Trophoblast cell (in vitro differentiated cells and primary cell): ENCODE measurements at regions not wholly inside any gene's neighbourhood (a gene's known extent, or its start where the extent isn't known, plus 50 kb on each side); places are given as distances from the start of the nearest gene placed in this dataset.

Source experiments
- DNase-seq, 2 donors: peaks; one replicate each; pipeline ENCODE4 v3.0.0-alpha.2; 2016
- H2AFZ ChIP-seq: 2 replicates; pipeline ENCODE4 v1.6.1; 2013; ENCODE audit warnings: low read length, moderate library complexity, mild to moderate bottlenecking; ENCODE audit not compliant: insufficient read depth, poor library complexity
- H2AK5ac ChIP-seq: 2 replicates; pipeline ENCODE4 v1.6.1; 2013; ENCODE audit warnings: mild to moderate bottlenecking, low read length
- H2BK120ac ChIP-seq: 2 replicates; pipeline ENCODE4 v1.6.1; 2013; ENCODE audit warnings: low read length, mild to moderate bottlenecking, moderate library complexity; ENCODE audit not compliant: insufficient read depth, poor library complexity
- H2BK12ac ChIP-seq: 2 replicates; pipeline ENCODE4 v1.6.1; 2013; ENCODE audit warnings: mild to moderate bottlenecking, low read length, moderate library complexity
- H2BK5ac ChIP-seq: 2 replicates; pipeline ENCODE4 v1.6.1; 2013; ENCODE audit warnings: low read length, low read depth, moderate library complexity, mild to moderate bottlenecking; ENCODE audit not compliant: poor library complexity
- H3K14ac ChIP-seq: 2 replicates; pipeline ENCODE4 v1.6.1; 2013; ENCODE audit warnings: mild to moderate bottlenecking, low read length
- H3K18ac ChIP-seq: 2 replicates; pipeline ENCODE4 v1.6.1; 2013; ENCODE audit warnings: mild to moderate bottlenecking, low read length
- H3K23ac ChIP-seq: 2 replicates; pipeline ENCODE4 v1.6.1; 2013; ENCODE audit warnings: low read length
- H3K27ac ChIP-seq: 2 replicates; pipeline ENCODE4 v1.5.1; 2013; ENCODE audit warnings: low read depth, mild to moderate bottlenecking, inconsistent platforms, low read length, moderate library complexity
- H3K27me3 ChIP-seq: 2 replicates; pipeline ENCODE4 v1.6.1; 2013; ENCODE audit warnings: inconsistent platforms, mild to moderate bottlenecking, low read length, moderate library complexity; ENCODE audit not compliant: insufficient read depth
- H3K36me3 ChIP-seq, 2 experiments: 1 replicate in 1 of 2; 2 replicates in 1 of 2; pipeline ENCODE4 v1.6.1; 2013; ENCODE audit warnings: low read length in 2 of 2, mild to moderate bottlenecking in 2 of 2, moderate library complexity in 1 of 2; ENCODE audit not compliant: insufficient read depth in 2 of 2, control insufficient read depth in 1 of 2
- H3K4ac ChIP-seq: 2 replicates; pipeline ENCODE4 v1.6.1; 2013; ENCODE audit warnings: low read depth, mild to moderate bottlenecking, low read length, moderate library complexity
- H3K4me1 ChIP-seq, 2 experiments: 1 replicate in 1 of 2; 2 replicates in 1 of 2; pipeline ENCODE4 v1.6.1; 2013; ENCODE audit warnings: low read length in 2 of 2, mild to moderate bottlenecking in 2 of 2, moderate library complexity in 1 of 2; ENCODE audit not compliant: insufficient read depth in 2 of 2, control insufficient read depth in 1 of 2
- H3K4me2 ChIP-seq: 2 replicates; pipeline ENCODE4 v1.6.1; 2013; ENCODE audit warnings: inconsistent platforms, mild to moderate bottlenecking, low read length, moderate library complexity
- H3K4me3 ChIP-seq: 2 replicates; pipeline ENCODE4 v1.5.1; 2013; ENCODE audit warnings: mild to moderate bottlenecking, low read depth, low read length, inconsistent platforms
- H3K79me1 ChIP-seq: one replicate; pipeline ENCODE4 v1.6.1; 2013; ENCODE audit warnings: low read length
- H3K79me2 ChIP-seq: 2 replicates; pipeline ENCODE4 v1.6.1; 2013; ENCODE audit warnings: low read length, mild to moderate bottlenecking; ENCODE audit not compliant: control insufficient read depth, insufficient read depth, poor library complexity
- H3K9ac ChIP-seq: 2 replicates; pipeline ENCODE4 v1.6.1; 2013; ENCODE audit warnings: mild to moderate bottlenecking, low read length
- H3K9me3 ChIP-seq: 2 replicates; pipeline ENCODE4 v1.6.1; 2013; ENCODE audit warnings: low read depth, mild to moderate bottlenecking, control low read depth, inconsistent platforms, low read length; ENCODE audit not compliant: insufficient read depth
- H4K12ac ChIP-seq: 2 replicates; pipeline ENCODE4 v1.6.1; 2013; ENCODE audit warnings: low read depth, mild to moderate bottlenecking, low read length, moderate library complexity
- H4K8ac ChIP-seq: 2 replicates; pipeline ENCODE4 v1.6.1; 2013; ENCODE audit warnings: low read depth, mild to moderate bottlenecking, low read length, moderate library complexity
- H4K91ac ChIP-seq: one replicate; pipeline ENCODE4 v1.6.1; 2013; ENCODE audit warnings: low read depth, mild to moderate bottlenecking, low read length, moderate library complexity
- WGBS: extraction: QIAGEN DNeasy Blood & Tissue Kit; methylation state at CpG from one replicate; pipeline ENCODE4 v1.1.7; 2013; ENCODE audit warnings: missing lambda C conversion rate; ENCODE audit not compliant: insufficient read length, insufficient coverage; ENCODE audit errors: extremely low coverage; 5-methylcytosine and 5-hydroxymethylcytosine counted together

DNA sequence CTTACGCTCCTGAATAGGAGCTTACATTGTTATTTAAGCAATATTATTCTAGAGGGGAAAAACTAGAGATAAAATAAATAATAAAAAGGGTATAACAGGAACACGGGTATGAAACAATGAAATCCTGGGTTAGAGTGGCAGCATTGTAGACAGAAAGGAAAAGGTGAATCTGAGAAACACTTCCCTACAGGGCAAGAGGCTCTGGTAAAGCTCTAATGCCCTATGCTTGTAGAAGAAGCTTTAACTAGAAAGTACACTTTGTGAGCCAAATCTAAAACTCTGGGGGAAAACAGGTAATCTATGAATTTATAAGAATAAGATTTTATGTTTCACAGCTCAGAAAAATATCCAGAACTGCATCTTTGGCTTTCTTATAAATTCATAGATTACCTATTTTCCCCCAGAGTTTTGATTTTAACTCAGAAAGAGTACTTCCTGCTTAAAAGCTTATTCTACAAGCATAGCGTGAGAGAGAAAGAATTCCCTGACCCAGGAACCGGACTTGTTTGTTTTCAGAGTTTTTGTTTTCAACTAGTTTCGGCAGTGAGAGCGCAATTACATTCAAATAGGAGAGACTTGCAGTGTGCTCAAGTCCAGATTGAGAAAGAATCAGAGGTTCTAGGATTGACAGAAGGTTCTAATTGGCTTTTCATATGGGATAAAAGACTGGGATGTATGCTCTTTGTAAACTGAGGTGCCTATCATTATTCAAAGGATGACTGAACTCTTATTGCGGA, 651.0 kb upstream of the RORB start:
- no peak overlapping the region for H3K18ac ChIP-seq
- no peak overlapping the region for H2BK120ac ChIP-seq
- no peak overlapping the region for H3K4ac ChIP-seq
- no peak overlapping the region for H4K8ac ChIP-seq
- H2BK5ac ChIP-seq = no peak overlapping the region
- no peak overlapping the region for H3K27ac ChIP-seq
- no peak overlapping the region for H2AFZ ChIP-seq
- no peak overlapping the region for H3K4me2 ChIP-seq
- no CpG with 5 or more reads among the region's 7 CpGs for WGBS
- no peak for DNase-seq
- H3K27me3 ChIP-seq = no peaks in the 10 kb centered on the region
- no peaks in the 10 kb centered on the region for H3K79me1 ChIP-seq
- H3K4me3 ChIP-seq = no peak overlapping the region
- no peaks in the 10 kb centered on the region for H3K4me1 ChIP-seq
- H4K12ac ChIP-seq = no peak overlapping the region
- no peak overlapping the region for H2AK5ac ChIP-seq
- no peak overlapping the region for H3K9ac ChIP-seq
- no peak overlapping the region for H3K14ac ChIP-seq
- H3K9me3 ChIP-seq = no peaks in the 10 kb centered on the region
- no peak overlapping the region for H4K91ac ChIP-seq
- H2BK12ac ChIP-seq = no peak overlapping the region
- no peak overlapping the region for H3K23ac ChIP-seq
- no peaks in the 10 kb centered on the region for H3K79me2 ChIP-seq
- H3K36me3 ChIP-seq = no peaks in the 10 kb centered on the region

DNA sequence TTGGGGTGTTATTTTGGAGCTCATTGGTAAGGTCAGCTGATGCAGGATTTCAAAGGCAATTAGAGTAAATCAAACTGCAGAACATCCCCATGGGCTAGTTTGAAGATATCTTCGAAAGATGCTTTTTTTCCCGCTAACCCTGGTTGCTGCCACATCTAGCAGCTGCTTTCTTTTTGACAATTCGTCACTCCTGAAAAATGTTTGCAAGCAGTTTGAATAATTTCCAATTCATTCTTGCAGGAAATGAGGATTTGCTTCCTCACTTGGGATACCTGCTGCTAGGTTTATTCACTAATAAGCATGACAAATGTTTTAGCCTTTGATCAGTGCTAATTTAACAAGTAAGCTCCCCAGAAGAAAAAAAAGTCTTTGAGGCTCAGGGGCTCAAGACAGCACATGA, 649.6 kb upstream of the RORB start:
- no CpG with 5 or more reads among the region's 3 CpGs for WGBS
- no peak overlapping the region for H3K4me3 ChIP-seq
- no peaks in the 10 kb centered on the region for H3K4me1 ChIP-seq
- no peak overlapping the region for H4K12ac ChIP-seq
- no peaks in the 10 kb centered on the region for H3K79me1 ChIP-seq
- no peak overlapping the region for H4K8ac ChIP-seq
- H3K79me2 ChIP-seq = no peaks in the 10 kb centered on the region
- no peak overlapping the region for H3K23ac ChIP-seq
- H2BK5ac ChIP-seq = no peak overlapping the region
- no peak overlapping the region for H3K18ac ChIP-seq
- no peak overlapping the region for H2AK5ac ChIP-seq
- H3K9ac ChIP-seq = no peak overlapping the region
- no peak for DNase-seq
- no peak overlapping the region for H4K91ac ChIP-seq
- no peak overlapping the region for H3K27ac ChIP-seq
- no peak overlapping the region for H2BK12ac ChIP-seq
- no peaks in the 10 kb centered on the region for H3K27me3 ChIP-seq
- H2AFZ ChIP-seq = no peak overlapping the region
- H3K14ac ChIP-seq = no peak overlapping the region
- no peak overlapping the region for H3K4me2 ChIP-seq
- no peak overlapping the region for H3K4ac ChIP-seq
- no peaks in the 10 kb centered on the region for H3K9me3 ChIP-seq
- no peaks in the 10 kb centered on the region for H3K36me3 ChIP-seq
- no peak overlapping the region for H2BK120ac ChIP-seq

DNA sequence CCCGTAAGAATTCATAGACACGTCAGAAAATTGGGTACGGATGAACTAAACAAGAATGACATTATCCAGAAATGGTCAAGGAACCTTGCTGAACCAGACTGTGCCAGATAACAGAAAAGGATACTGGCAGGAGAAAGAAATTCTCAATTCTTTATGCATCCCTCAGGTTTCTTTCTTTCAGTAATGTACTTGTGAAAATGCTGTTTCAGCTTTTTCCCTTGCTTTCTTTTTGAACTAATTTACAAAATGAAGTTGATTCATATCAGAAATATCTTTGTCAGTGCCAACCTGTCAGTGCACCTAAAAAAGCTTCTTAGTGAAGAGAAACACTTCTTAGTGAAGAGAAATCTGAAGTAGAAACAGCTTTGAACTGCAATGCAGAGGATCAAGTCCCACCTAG, 643.6 kb upstream of the RORB start:
- Histone ChIP-seq H3K4me2 (no peak overlapping the region), H4K8ac (no peak overlapping the region), H4K91ac (no peak overlapping the region), H3K4me1 (no peaks in the 10 kb centered on the region), H3K4ac (no peak overlapping the region), H3K79me2 (no peaks in the 10 kb centered on the region), H3K4me3 (no peak overlapping the region), H2BK120ac (no peak overlapping the region), H2BK12ac (no peak overlapping the region), H3K9ac (no peak overlapping the region), H3K9me3 (no peaks in the 10 kb centered on the region), H3K27me3 (no peaks in the 10 kb centered on the region), H3K18ac (no peak overlapping the region), H3K36me3 (no peaks in the 10 kb centered on the region), H2AK5ac (no peak overlapping the region), H3K27ac (no peak overlapping the region), H4K12ac (no peak overlapping the region), H2AFZ (no peak overlapping the region), H2BK5ac (no peak overlapping the region), H3K14ac (no peak overlapping the region), H3K79me1 (no peaks in the 10 kb centered on the region), H3K23ac (no peak overlapping the region)
- no peak for DNase-seq
- WGBS = no CpG with 5 or more reads among the region's 3 CpGs

DNA sequence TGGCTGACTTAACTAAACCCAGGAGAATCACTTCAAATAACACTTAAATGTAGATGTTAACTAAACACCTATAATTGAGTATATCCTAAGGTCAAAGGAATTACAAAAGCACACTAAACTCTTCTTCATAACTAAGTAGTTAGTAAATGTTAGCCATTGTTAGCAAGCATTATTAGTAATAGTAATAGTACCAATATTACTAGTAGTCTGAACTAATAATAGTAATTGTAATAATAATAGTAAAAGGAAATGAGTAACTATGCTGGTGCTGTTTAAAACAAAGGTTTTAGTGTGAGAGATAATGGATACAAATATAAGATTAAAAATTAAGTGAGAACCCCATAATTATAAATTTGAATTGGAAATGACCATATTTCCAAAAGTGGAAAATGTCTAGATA, 641.9 kb upstream of the RORB start:
- H3K79me2 ChIP-seq = no peaks in the 10 kb centered on the region
- no peaks in the 10 kb centered on the region for H3K9me3 ChIP-seq
- no peaks in the 10 kb centered on the region for H3K4me1 ChIP-seq
- no peak overlapping the region for H2AK5ac ChIP-seq
- no peak overlapping the region for H3K9ac ChIP-seq
- H3K79me1 ChIP-seq = no peaks in the 10 kb centered on the region
- no peak overlapping the region for H4K8ac ChIP-seq
- no peak overlapping the region for H4K12ac ChIP-seq
- H2BK5ac ChIP-seq = no peak overlapping the region
- H3K4me2 ChIP-seq = no peak overlapping the region
- H2BK120ac ChIP-seq = no peak overlapping the region
- H2BK12ac ChIP-seq = no peak overlapping the region
- no peak overlapping the region for H4K91ac ChIP-seq
- no peaks in the 10 kb centered on the region for H3K27me3 ChIP-seq
- H3K4me3 ChIP-seq = no peak overlapping the region
- no peaks in the 10 kb centered on the region for H3K36me3 ChIP-seq
- H2AFZ ChIP-seq = no peak overlapping the region
- H3K27ac ChIP-seq = no peak overlapping the region
- H3K14ac ChIP-seq = no peak overlapping the region
- no peak overlapping the region for H3K23ac ChIP-seq
- no peak overlapping the region for H3K4ac ChIP-seq
- no peak for DNase-seq
- H3K18ac ChIP-seq = no peak overlapping the region
